HG03108 (cell line): ENCODE measurements at regions not wholly inside any gene's neighbourhood (a gene's known extent, or its start where the extent isn't known, plus 50 kb on each side); places are given as distances from the start of the nearest gene placed in this dataset.
"Not testable (repeated sequence)": the region's sequence is repeated elsewhere in the genome, so short reads cannot be mapped to it uniquely, and the experiment has no call there.

Experiments
- ATAC-seq: cut with Tn5 transposase; IDR thresholded peaks from one replicate; pipeline ENCODE4 v1.9.1; 2021; ENCODE audit warnings: moderate library complexity; ENCODE audit not compliant: unreplicated experiment

GRCh38 chr2:16102358-16102975 is 162.1 kb downstream of the MYCN start:
- ATAC-seq = no peak

GRCh38 chr2:16101196-16101595 is 160.8 kb downstream of the MYCN start:
- ATAC-seq = no peak

GRCh38 chr2:16100006-16100405 is 159.7 kb downstream of the MYCN start:
- ATAC-seq = no peak

- no peak for ATAC-seq
These were observed 159.0 kb downstream of the MYCN start for GRCh38 chr2:16099326-16099725.

- ATAC-seq = no peak
These were observed 156.6 kb downstream of the MYCN start for GRCh38 chr2:16096962-16097361.

- ATAC-seq = not testable (repeated sequence)
These were observed 155.1 kb downstream of the MYCN start for GRCh38 chr2:16095483-16095882.

GRCh38 chr2:16094811-16095210 is 154.5 kb downstream of the MYCN start:
- ATAC-seq = no peak

GRCh38 chr2:16093639-16094529 is 153.5 kb downstream of the MYCN start:
- no peak for ATAC-seq

- no peak for ATAC-seq
These were observed 152.7 kb downstream of the MYCN start for GRCh38 chr2:16092861-16093638.

GRCh38 chr2:16091576-16092282 is 151.4 kb downstream of the MYCN start:
- ATAC-seq = no peak

- ATAC-seq = no peak
These were observed 150.6 kb downstream of the MYCN start for GRCh38 chr2:16090650-16091575.

- not testable (repeated sequence) for ATAC-seq
These were observed 149.1 kb downstream of the MYCN start for GRCh38 chr2:16089491-16089890.

- ATAC-seq = no peak
These were observed 148.4 kb downstream of the MYCN start for GRCh38 chr2:16088802-16089112.

- no peak for ATAC-seq
These were observed 147.9 kb downstream of the MYCN start for GRCh38 chr2:16088035-16088801.

GRCh38 chr2:16086136-16086535 is 145.8 kb downstream of the MYCN start:
- ATAC-seq = not testable (repeated sequence)

GRCh38 chr2:16085073-16085472 is 144.7 kb downstream of the MYCN start:
- no peak for ATAC-seq

GRCh38 chr2:16084274-16084673 is 143.9 kb downstream of the MYCN start:
- ATAC-seq = no peak

GRCh38 chr2:16082276-16082675 is 141.9 kb downstream of the MYCN start:
- no peak for ATAC-seq
